Stimulated activated CD4-positive, alpha-beta T cell treated with anti-CD3 and anti-CD28 coated beads, Interleukin-12 subunit alpha, Interleukin-12 subunit beta, amount 100 ng/mL, for 4 hours (primary cell): ENCODE measurements at regions not wholly inside any gene's neighbourhood (a gene's known extent, or its start where the extent isn't known, plus 50 kb on each side); places are given as distances from the start of the nearest gene placed in this dataset.
A peak's percentile ranks its signal among the peaks of the same experiment; 100 is the strongest.
"Not testable (repeated sequence)": the region's sequence is repeated elsewhere in the genome, so short reads cannot be mapped to it uniquely, and the experiment has no call there.

Experiments used
- DNase-seq: peaks from one replicate; pipeline ENCODE4 v3.0.0-alpha.2; 2020

- no peak for DNase-seq
These were observed 53.0 kb upstream of the CA12 start for GRCh38 chr15:63434576-63435186.

- no peak for DNase-seq
These were observed 53.7 kb upstream of the CA12 start for GRCh38 chr15:63435204-63435820.

GRCh38 chr15:63436341-63436740 is 54.7 kb upstream of the CA12 start:
- DNase-seq: no peak

- DNase-seq: peak; percentile 55
These were observed 55.3 kb upstream of the CA12 start for GRCh38 chr15:63436872-63437375.

- no peak for DNase-seq
These were observed 58.1 kb upstream of the CA12 start for GRCh38 chr15:63439536-63440264.

- no peak for DNase-seq
These were observed 58.6 kb upstream of the CA12 start for GRCh38 chr15:63440265-63440648.

GRCh38 chr15:63440756-63441155 is 59.1 kb upstream of the CA12 start:
- DNase-seq: no peak

- no peak for DNase-seq
These were observed 59.6 kb upstream of the CA12 start for GRCh38 chr15:63441266-63441665.

GRCh38 chr15:63442080-63442479 is 60.4 kb upstream of the CA12 start:
- no peak for DNase-seq

GRCh38 chr15:63444611-63445010 is 59.8 kb upstream of the USP3 start:
- no peak for DNase-seq

- DNase-seq: no peak
These were observed 58.1 kb upstream of the USP3 start for GRCh38 chr15:63446255-63446654.

GRCh38 chr15:63447017-63447676 is 57.2 kb upstream of the USP3 start:
- DNase-seq: no peak

- no peak for DNase-seq
These were observed 56.1 kb upstream of the USP3 start for GRCh38 chr15:63448266-63448665.

- DNase-seq: not testable (repeated sequence)
These were observed 55.4 kb upstream of the USP3 start for GRCh38 chr15:63448872-63449555.

- no peak for DNase-seq
These were observed 54.7 kb upstream of the USP3 start for GRCh38 chr15:63449731-63450130.

- DNase-seq: no peak
These were observed 53.5 kb upstream of the USP3 start for GRCh38 chr15:63450884-63451225.

GRCh38 chr15:63451671-63452315 is 52.6 kb upstream of the USP3 start:
- DNase-seq: no peak

GRCh38 chr15:63452552-63453136 is 51.7 kb upstream of the USP3 start:
- no peak for DNase-seq

GRCh38 chr15:63453186-63453905 is 51.0 kb upstream of the USP3 start:
- no peak for DNase-seq

- DNase-seq: no peak
These were observed 49.7 kb upstream of the USP3 start for GRCh38 chr15:63454503-63455211.
